Sciatic nerve (tissue), 2 donors: ENCODE measurements at regions not wholly inside any gene's neighbourhood (a gene's known extent, or its start where the extent isn't known, plus 50 kb on each side); places are given as distances from the start of the nearest gene placed in this dataset.

Experiments used
- ATAC-seq: fragments of 200-7000 bp; cut with Tn5 transposase; one replicate; pipeline ENCODE4 v1.9.1; 2020; ENCODE audit warnings: mild to moderate bottlenecking, moderate library complexity
- DNase-seq: peaks from one replicate; pipeline ENCODE4 v3.0.0-alpha.2; 2020; ENCODE audit warnings: low spot score
- intact Hi-C: fragments of 100-400 bp; cut with DNase I; formaldehyde crosslinking; loops from one replicate; pipeline ENCODE4 v1.14.2; 2022
- donor health status: DM: no; HTN: no; CAD: no.
- donor health status: DM: no; HTN: no; CAD: no.

- DNase-seq (no peak), ATAC-seq (no peak)
- intact Hi-C loops, result no loop called here
Measured at GRCh38 chr14:94685681-94686485, 73.7 kb downstream of the SERPINA3 start.

GRCh38 chr14:94685166-94685581 is 73.0 kb downstream of the SERPINA3 start:
- ATAC-seq (no peak), DNase-seq (no peak)
- intact Hi-C loops, result no loop called here

GRCh38 chr14:94682736-94683135 is 70.5 kb downstream of the SERPINA3 start:
- ATAC-seq, result no peak
- intact Hi-C loops, result no loop called here
- no peak for DNase-seq

- DNase-seq (no peak), ATAC-seq (no peak)
- intact Hi-C loops, result no loop called here
Measured at GRCh38 chr14:94682061-94682516, 69.9 kb downstream of the SERPINA3 start.

- intact Hi-C loops, result no loop called here
- ATAC-seq, result peak; percentile 69
Measured at GRCh38 chr14:94681300-94682060, 69.3 kb downstream of the SERPINA3 start.

GRCh38 chr14:94680862-94681288 is 68.7 kb downstream of the SERPINA3 start:
- peak; percentile 51 for DNase-seq
- ATAC-seq, result peak; percentile 8
- intact Hi-C loops, result no loop called here

More at GRCh38 chr14:94681300-94682060, 69.3 kb downstream of the SERPINA3 start:
- DNase-seq, result peak; percentile 59

GRCh38 chr14:94679937-94680861 is 68.0 kb downstream of the SERPINA3 start:
- peak; percentile 67 for ATAC-seq
- peak; percentile 50 for DNase-seq
- intact Hi-C loops, result no loop called here

GRCh38 chr14:94679106-94679810 is 67.1 kb downstream of the SERPINA3 start:
- ATAC-seq, result no peak
- peak; percentile 15 for DNase-seq
- intact Hi-C loops, result no loop called here

- DNase-seq (peak; percentile 53), ATAC-seq (no peak)
Measured at GRCh38 chr14:94677747-94678146, 65.6 kb downstream of the SERPINA3 start.

GRCh38 chr14:94677213-94677612 is 65.0 kb downstream of the SERPINA3 start:
- DNase-seq, result peak; percentile 21

More at GRCh38 chr14:94677747-94678146, 65.6 kb downstream of the SERPINA3 start:
- intact Hi-C loops, result no loop called here

GRCh38 chr14:94676495-94677185 is 64.4 kb downstream of the SERPINA3 start:
- no peak for ATAC-seq
- intact Hi-C loops, result no loop called here
- peak; percentile 13 for DNase-seq

More at GRCh38 chr14:94677213-94677612, 65.0 kb downstream of the SERPINA3 start:
- ATAC-seq, result no peak
- intact Hi-C loops, result no loop called here

- no peak for ATAC-seq
- DNase-seq, result peak; percentile 22
- intact Hi-C loops, result no loop called here
Measured at GRCh38 chr14:94675036-94675435, 62.8 kb downstream of the SERPINA3 start.

- ATAC-seq (no peak), DNase-seq (peak; percentile 42)
- intact Hi-C loops, result no loop called here
Measured at GRCh38 chr14:94673781-94674231, 61.6 kb downstream of the SERPINA3 start.
